OCI-LY1 (cell line): ENCODE measurements at regions not wholly inside any gene's neighbourhood (a gene's known extent, or its start where the extent isn't known, plus 50 kb on each side); places are given as distances from the start of the nearest gene placed in this dataset.

Experiments
- H2AFZ ChIP-seq: fragments of 200-600 bp; sonication (generic), shearing (Covaris generic); 2 replicates; pipeline ENCODE4 v1.6.0; 2014; ENCODE audit warnings: antibody characterized with exemption, mild to moderate bottlenecking, low read length
- H3F3A ChIP-seq: fragments of 200-600 bp; sonication (generic), shearing (Covaris generic); 2 replicates; pipeline ENCODE4 v1.6.0; 2014; ENCODE audit warnings: mild to moderate bottlenecking, antibody characterized with exemption, low read length, moderate library complexity; ENCODE audit not compliant: insufficient read depth
- H3K27ac ChIP-seq: fragments of 200-600 bp; sonication (generic); 2 replicates; pipeline ENCODE4 v1.5.1; 2014; ENCODE audit warnings: low read length, mixed run types, mild to moderate bottlenecking, low read depth; ENCODE audit not compliant: poor library complexity, severe bottlenecking
- H3K27me3 ChIP-seq: fragments of 200-600 bp; sonication (generic); 2 replicates; pipeline ENCODE4 v1.6.0; 2014; ENCODE audit warnings: antibody characterized with exemption, mild to moderate bottlenecking, low read length, moderate library complexity; ENCODE audit not compliant: insufficient read depth
- H3K36me3 ChIP-seq: fragments of 200-600 bp; sonication (generic); 2 replicates; pipeline ENCODE4 v1.6.1; 2014; ENCODE audit warnings: mild to moderate bottlenecking, antibody characterized with exemption, low read length, moderate library complexity, mixed read lengths; ENCODE audit not compliant: insufficient read depth
- H3K4me1 ChIP-seq: fragments of 200-600 bp; sonication (generic); 2 replicates; pipeline ENCODE4 v1.5.1; 2014; ENCODE audit warnings: mild to moderate bottlenecking, low read length, moderate library complexity; ENCODE audit not compliant: insufficient read depth, severe bottlenecking
- H3K4me2 ChIP-seq: fragments of 200-600 bp; sonication (generic), shearing (Covaris generic); 2 replicates; pipeline ENCODE4 v1.6.1; 2014; ENCODE audit warnings: low read length
- H3K4me3 ChIP-seq: fragments of 200-600 bp; sonication (generic); 2 replicates; pipeline ENCODE4 v1.5.1; 2014; ENCODE audit warnings: low read length, low read depth, mild to moderate bottlenecking, mixed read lengths; ENCODE audit not compliant: poor library complexity, severe bottlenecking
- H3K79me2 ChIP-seq: fragments of 200-600 bp; shearing (Covaris generic); 2 replicates; pipeline ENCODE4 v1.6.1; 2016; ENCODE audit warnings: mixed run types, low read length, mixed read lengths; ENCODE audit not compliant: insufficient read depth
- H3K9ac ChIP-seq: fragments of 200-600 bp; sonication (generic), shearing (Covaris generic); 2 replicates; pipeline ENCODE4 v1.6.1; 2014; ENCODE audit warnings: mild to moderate bottlenecking, low read length, mixed read lengths
- H3K9me2 ChIP-seq: fragments of 200-600 bp; sonication (generic), shearing (Covaris generic); 2 replicates; pipeline ENCODE4 v1.6.1; 2014; ENCODE audit warnings: low read depth, mild to moderate bottlenecking, low read length, mixed read lengths
- H3K9me3 ChIP-seq: fragments of 200-600 bp; shearing (Covaris generic); 2 replicates; pipeline ENCODE4 v1.6.1; 2014; ENCODE audit warnings: low read length, mixed read lengths
- H4K20me1 ChIP-seq: fragments of 200-600 bp; sonication (generic), shearing (Covaris generic); 2 replicates; pipeline ENCODE4 v1.6.0; 2016; ENCODE audit warnings: mild to moderate bottlenecking, low read length; ENCODE audit not compliant: insufficient read depth
- CTCF ChIP-seq: fragments of 200-600 bp; sonication (generic), shearing (Covaris generic); IDR thresholded peaks from 2 replicates; pipeline ENCODE4 v1.5.1; 2017; ENCODE audit warnings: mild to moderate bottlenecking, antibody characterized with exemption, low read length, moderate library complexity, mixed read lengths
- EZH2 ChIP-seq: fragments of 200-600 bp; sonication (generic), shearing (Covaris generic); IDR thresholded peaks from 2 replicates; pipeline ENCODE4 v1.8.0; 2017; ENCODE audit warnings: borderline replicate concordance, mixed run types, mild to moderate bottlenecking, antibody characterized with exemption, low read length, moderate library complexity, mixed read lengths

- no peak overlapping the region for H3K9ac ChIP-seq
- H3K9me3 ChIP-seq, result no peaks in the 10 kb centered on the region
- H3K4me2 ChIP-seq, result no peak overlapping the region
- no peaks in the 10 kb centered on the region for H3F3A ChIP-seq
- no peak overlapping the region for H3K4me3 ChIP-seq
- H2AFZ ChIP-seq, result no peak overlapping the region
- no peaks in the 10 kb centered on the region for H3K4me1 ChIP-seq
- no peaks in the 10 kb centered on the region for H3K79me2 ChIP-seq
- TF ChIP-seq EZH2 (no peak), CTCF (peak; percentile 81)
- H3K36me3 ChIP-seq, result no peaks in the 10 kb centered on the region
- H3K9me2 ChIP-seq, result no peaks in the 10 kb centered on the region
- no peak overlapping the region for H3K27ac ChIP-seq
- H3K27me3 ChIP-seq, result no peaks in the 10 kb centered on the region
- H4K20me1 ChIP-seq, result no peaks in the 10 kb centered on the region
Measured at GRCh38 chr2:57497489-57498096, 549.0 kb upstream of the VRK2 start.

- no peaks in the 10 kb centered on the region for H3K36me3 ChIP-seq
- H3K9me2 ChIP-seq, result no peaks in the 10 kb centered on the region
- H2AFZ ChIP-seq, result no peak overlapping the region
- TF ChIP-seq CTCF, result no peak
- TF ChIP-seq EZH2, result no peak
- H3K4me3 ChIP-seq, result no peak overlapping the region
- no peaks in the 10 kb centered on the region for H4K20me1 ChIP-seq
- H3K4me2 ChIP-seq, result no peak overlapping the region
- H3K79me2 ChIP-seq, result no peaks in the 10 kb centered on the region
- no peaks in the 10 kb centered on the region for H3K27me3 ChIP-seq
- H3K27ac ChIP-seq, result no peak overlapping the region
- no peaks in the 10 kb centered on the region for H3F3A ChIP-seq
- no peaks in the 10 kb centered on the region for H3K9me3 ChIP-seq
- no peaks in the 10 kb centered on the region for H3K4me1 ChIP-seq
- H3K9ac ChIP-seq, result no peak overlapping the region
Measured at GRCh38 chr2:57504787-57505186, 541.8 kb upstream of the VRK2 start.

- Histone ChIP-seq H4K20me1 (no peaks in the 10 kb centered on the region), H3F3A (no peaks in the 10 kb centered on the region), H3K36me3 (no peaks in the 10 kb centered on the region), H3K4me3 (no peak overlapping the region), H3K9me2 (no peaks in the 10 kb centered on the region), H2AFZ (no peak overlapping the region), H3K4me1 (no peaks in the 10 kb centered on the region), H3K9me3 (no peaks in the 10 kb centered on the region), H3K79me2 (no peaks in the 10 kb centered on the region), H3K4me2 (no peak overlapping the region), H3K27ac (no peak overlapping the region), H3K9ac (no peak overlapping the region), H3K27me3 (no peaks in the 10 kb centered on the region)
- no peak for TF ChIP-seq EZH2
Measured at GRCh38 chr2:57509189-57509588, 537.4 kb upstream of the VRK2 start.

GRCh38 chr2:57510704-57511103, 535.9 kb upstream of the VRK2 start:
- TF ChIP-seq CTCF (no peak), EZH2 (no peak)
- Histone ChIP-seq H3K4me1 (no peaks in the 10 kb centered on the region), H3K27ac (no peak overlapping the region), H4K20me1 (no peaks in the 10 kb centered on the region), H3K27me3 (no peaks in the 10 kb centered on the region), H3K9me3 (no peaks in the 10 kb centered on the region), H3K79me2 (no peaks in the 10 kb centered on the region), H3K36me3 (no peaks in the 10 kb centered on the region), H3K4me2 (no peak overlapping the region), H2AFZ (no peak overlapping the region), H3K4me3 (no peak overlapping the region), H3K9me2 (no peaks in the 10 kb centered on the region), H3K9ac (no peak overlapping the region), H3F3A (no peaks in the 10 kb centered on the region)
